ENCODE measurements at regions not wholly inside any gene's neighbourhood (a gene's known extent, or its start where the extent isn't known, plus 50 kb on each side); places are given as distances from the start of the nearest gene placed in this dataset.

DNA sequence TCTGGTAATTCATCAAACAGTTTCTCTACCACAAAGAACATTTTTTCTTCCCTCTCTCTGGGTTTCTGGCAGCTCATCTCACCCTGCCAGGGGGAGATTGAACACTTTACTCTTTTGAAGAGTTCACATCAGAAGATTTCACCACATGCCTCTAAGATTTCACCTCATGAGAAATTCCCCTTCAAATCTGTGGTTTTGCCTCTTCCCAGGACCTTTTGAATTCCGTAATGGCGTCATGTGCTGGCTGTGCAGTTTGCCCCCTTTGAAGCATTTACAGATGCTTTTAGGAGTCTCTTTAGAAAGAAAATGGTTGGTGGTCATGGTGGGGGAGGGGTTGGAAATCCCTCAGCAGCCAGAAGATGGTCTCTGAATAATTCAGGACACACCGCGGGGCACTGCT lies 486.1 kb downstream of the QKI start:
- Mint-ChIP-seq H3K27ac (no peak overlapping the region), H3K9me3 (no peaks in the 10 kb centered on the region), H3K4me1 (ENCODE audit: low read depth) (no peaks in the 10 kb centered on the region), H3K4me3 (ENCODE audit: low read depth) (no peak overlapping the region), H3K27me3 (ENCODE audit: low read depth) (no peaks in the 10 kb centered on the region), H3K36me3 (ENCODE audit: low read depth) (no peaks in the 10 kb centered on the region)
- DNase-seq (ENCODE audit: low spot score): no peak
- intact Hi-C loops (cut with micrococcal nuclease): no loop called here

DNA sequence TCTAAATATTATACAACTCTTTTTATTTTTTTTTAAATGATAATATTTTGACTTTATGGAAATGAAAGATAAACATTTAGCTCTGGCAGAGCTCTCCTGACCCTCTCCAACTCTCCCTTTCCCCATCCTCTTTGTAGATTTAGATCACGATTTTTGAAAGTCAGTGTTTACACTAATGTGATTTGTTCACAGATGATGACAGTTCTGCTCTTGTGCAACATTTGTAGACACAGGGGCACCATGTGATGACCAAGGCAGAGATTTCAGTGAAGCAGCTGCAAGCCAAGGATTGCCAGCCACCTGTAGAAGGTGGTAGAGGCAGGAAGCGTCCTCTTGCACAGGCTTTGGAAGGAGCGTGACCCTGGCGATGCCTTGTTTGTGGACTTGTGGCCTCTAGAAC lies 483.2 kb downstream of the QKI start:
- no peak overlapping the region for H3K4me3 Mint-ChIP-seq (ENCODE audit: low read depth)
- H3K9me3 Mint-ChIP-seq: no peaks in the 10 kb centered on the region
- H3K27ac Mint-ChIP-seq: no peak overlapping the region

DNA sequence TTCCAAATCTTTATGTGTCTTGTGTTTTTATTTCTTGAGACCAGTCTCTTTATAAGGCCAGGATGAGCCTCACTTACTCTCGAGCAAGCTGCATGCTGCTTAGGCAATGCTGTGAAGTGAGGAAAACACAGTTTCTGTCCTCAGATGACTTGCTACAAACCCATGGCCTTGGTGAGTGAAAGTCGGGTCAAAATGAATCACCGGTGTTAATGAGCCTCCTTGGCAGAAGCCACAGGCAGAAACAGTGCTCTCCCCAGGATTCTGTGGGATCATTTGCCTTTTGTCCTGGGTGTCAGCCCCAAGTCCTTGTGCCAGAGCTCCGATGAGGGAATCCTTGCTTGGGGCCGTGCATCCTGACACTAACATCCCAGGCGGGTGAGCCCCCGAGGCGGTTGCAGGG lies 482.5 kb downstream of the QKI start:
- Mint-ChIP-seq H3K27me3 (ENCODE audit: low read depth) (no peaks in the 10 kb centered on the region), H3K4me1 (ENCODE audit: low read depth) (no peaks in the 10 kb centered on the region)
- intact Hi-C loops (cut with micrococcal nuclease): no loop called here

More for the DNA sequence above, 483.2 kb downstream of the QKI start:
- no peak for DNase-seq (ENCODE audit: low spot score)
- Mint-ChIP-seq H3K4me1 (ENCODE audit: low read depth) (no peaks in the 10 kb centered on the region), H3K27me3 (ENCODE audit: low read depth) (no peaks in the 10 kb centered on the region), H3K36me3 (ENCODE audit: low read depth) (no peaks in the 10 kb centered on the region)
- intact Hi-C loops (cut with micrococcal nuclease): no loop called here

DNA sequence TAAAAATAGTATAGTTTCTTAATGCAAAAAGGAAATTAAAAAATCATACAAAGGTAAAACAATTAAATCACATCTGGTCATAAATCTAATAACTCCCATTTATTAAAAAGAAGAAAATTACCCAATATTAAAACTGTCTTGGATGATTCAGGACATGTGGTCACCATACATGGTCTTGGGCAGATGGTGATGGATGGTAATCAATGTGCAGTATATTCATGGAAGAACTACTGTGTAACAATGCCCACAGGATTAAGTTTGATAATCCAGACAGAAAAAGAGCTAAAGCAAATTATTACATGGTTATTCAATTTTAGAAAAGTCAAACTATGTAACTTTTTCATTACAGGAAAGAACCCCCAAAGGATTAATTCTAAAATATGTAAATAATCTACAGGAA lies 480.6 kb downstream of the QKI start:
- no peak overlapping the region for H3K27ac Mint-ChIP-seq
- no peaks in the 10 kb centered on the region for H3K36me3 Mint-ChIP-seq (ENCODE audit: low read depth)
- no peaks in the 10 kb centered on the region for H3K9me3 Mint-ChIP-seq
- no peak overlapping the region for H3K4me3 Mint-ChIP-seq (ENCODE audit: low read depth)
- no peaks in the 10 kb centered on the region for H3K4me1 Mint-ChIP-seq (ENCODE audit: low read depth)
- DNase-seq (ENCODE audit: low spot score): no peak
- no peaks in the 10 kb centered on the region for H3K27me3 Mint-ChIP-seq (ENCODE audit: low read depth)
- intact Hi-C loops (cut with micrococcal nuclease): no loop called here

More for the DNA sequence above, 482.5 kb downstream of the QKI start:
- Mint-ChIP-seq H3K9me3 (no peaks in the 10 kb centered on the region), H3K27ac (no peak overlapping the region), H3K4me3 (ENCODE audit: low read depth) (no peak overlapping the region), H3K36me3 (ENCODE audit: low read depth) (no peaks in the 10 kb centered on the region)
- DNase-seq (ENCODE audit: low spot score): no peak

DNA sequence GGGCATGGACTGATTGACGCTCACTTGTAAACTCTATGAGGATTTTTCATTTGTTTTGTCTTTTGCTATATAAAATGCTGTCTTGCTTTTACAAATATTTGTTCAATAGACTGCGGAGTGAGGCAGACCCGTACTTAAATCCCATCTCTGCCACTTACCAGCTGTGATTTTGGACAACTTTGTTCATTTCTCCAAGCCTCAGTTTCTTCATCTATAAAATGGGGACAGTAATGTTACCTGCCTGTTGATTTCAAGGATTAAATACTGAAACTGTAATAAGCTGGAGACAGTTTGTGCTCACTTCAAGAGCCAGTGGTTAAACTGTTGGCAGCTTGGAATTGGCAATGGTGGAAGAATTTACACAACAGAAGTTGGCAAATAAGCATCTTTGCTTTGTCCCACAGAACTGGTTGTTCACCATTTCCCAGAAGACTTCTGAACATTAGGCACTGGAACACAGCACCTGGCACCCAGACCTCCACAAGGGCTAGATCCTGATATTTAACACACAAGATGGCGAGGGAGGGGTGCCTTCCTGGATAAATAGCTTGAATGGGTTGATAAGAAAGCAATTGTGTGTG lies 479.2 kb downstream of the QKI start:
- Mint-ChIP-seq H3K9me3 (no peaks in the 10 kb centered on the region), H3K36me3 (ENCODE audit: low read depth) (no peaks in the 10 kb centered on the region), H3K4me3 (ENCODE audit: low read depth) (no peak overlapping the region), H3K27me3 (ENCODE audit: low read depth) (no peaks in the 10 kb centered on the region), H3K4me1 (ENCODE audit: low read depth) (no peaks in the 10 kb centered on the region), H3K27ac (no peak overlapping the region)
- intact Hi-C loops (cut with micrococcal nuclease): no loop called here
- DNase-seq (ENCODE audit: low spot score): no peak

DNA sequence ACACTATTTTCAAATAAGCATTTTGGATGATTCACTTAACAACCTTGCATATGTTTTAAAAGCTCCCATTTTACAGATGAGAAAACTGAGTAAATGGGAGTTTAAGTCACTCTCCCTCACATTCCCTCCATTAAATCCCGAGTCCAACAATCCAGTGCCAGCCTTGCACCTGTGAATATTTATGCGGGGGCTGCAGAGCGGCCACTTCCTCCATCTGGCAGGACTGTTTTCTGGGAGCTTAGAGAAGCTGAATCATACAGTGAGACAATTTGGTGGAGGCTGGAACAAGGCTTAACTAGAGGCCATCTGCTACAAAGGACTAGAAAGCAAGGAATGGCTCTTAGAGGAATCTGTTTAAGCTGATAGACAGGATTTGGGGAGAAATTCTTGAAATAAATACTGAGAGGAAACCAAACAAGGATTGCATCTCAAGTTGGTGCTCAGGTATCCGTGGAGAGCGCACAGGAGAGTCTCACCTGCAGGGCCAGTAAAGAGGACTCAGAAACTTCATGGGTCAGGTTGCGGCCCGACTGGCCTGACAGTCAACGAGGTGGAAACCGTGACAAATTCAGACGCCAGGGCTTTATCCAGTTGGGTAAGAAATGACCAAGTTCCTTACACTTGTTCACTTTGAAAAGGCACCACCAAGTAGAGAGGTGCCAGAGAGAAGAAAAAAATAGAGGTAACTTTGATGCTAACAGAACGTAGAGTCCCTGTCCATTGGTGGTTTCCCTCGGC lies 478.5 kb downstream of the QKI start:
- Mint-ChIP-seq H3K4me3 (ENCODE audit: low read depth) (no peak overlapping the region), H3K27ac (no peak overlapping the region), H3K36me3 (ENCODE audit: low read depth) (no peaks in the 10 kb centered on the region), H3K9me3 (no peaks in the 10 kb centered on the region), H3K27me3 (ENCODE audit: low read depth) (no peaks in the 10 kb centered on the region), H3K4me1 (ENCODE audit: low read depth) (no peaks in the 10 kb centered on the region)
- intact Hi-C loops (cut with micrococcal nuclease): no loop called here
- DNase-seq (ENCODE audit: low spot score): no peak

DNA sequence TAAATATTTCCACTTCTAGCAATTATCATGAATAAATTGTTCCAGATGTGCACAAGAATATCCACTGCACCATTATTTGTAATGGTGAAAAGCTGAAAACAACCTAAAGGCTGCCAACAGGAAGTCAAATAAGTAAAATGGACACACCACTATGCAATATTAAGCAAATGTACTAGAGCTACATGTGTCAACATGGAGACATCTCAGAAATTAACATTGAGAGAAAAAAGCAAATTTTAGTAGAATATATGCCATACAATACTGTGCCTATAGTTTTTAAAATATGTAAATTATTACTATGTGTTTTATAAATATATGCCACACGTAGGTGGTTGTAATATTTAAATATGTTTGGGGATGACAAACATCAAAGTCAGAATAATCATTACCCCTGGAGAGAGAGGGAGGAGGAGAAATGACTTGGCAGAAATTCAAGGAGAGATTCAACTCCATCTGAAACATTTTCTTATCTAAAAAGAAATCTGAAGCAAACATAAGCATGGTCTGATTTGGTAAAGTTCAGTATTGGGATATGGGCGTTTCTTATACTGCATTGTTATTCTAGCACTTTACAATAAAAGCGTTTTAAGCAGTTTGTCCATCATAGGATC lies 475.5 kb downstream of the QKI start:
- Mint-ChIP-seq H3K9me3 (no peaks in the 10 kb centered on the region), H3K36me3 (ENCODE audit: low read depth) (no peaks in the 10 kb centered on the region), H3K27ac (no peak overlapping the region), H3K4me1 (ENCODE audit: low read depth) (no peaks in the 10 kb centered on the region), H3K4me3 (ENCODE audit: low read depth) (no peak overlapping the region), H3K27me3 (ENCODE audit: low read depth) (no peaks in the 10 kb centered on the region)
- intact Hi-C loops (cut with micrococcal nuclease): no loop called here
- no peak for DNase-seq (ENCODE audit: low spot score)

DNA sequence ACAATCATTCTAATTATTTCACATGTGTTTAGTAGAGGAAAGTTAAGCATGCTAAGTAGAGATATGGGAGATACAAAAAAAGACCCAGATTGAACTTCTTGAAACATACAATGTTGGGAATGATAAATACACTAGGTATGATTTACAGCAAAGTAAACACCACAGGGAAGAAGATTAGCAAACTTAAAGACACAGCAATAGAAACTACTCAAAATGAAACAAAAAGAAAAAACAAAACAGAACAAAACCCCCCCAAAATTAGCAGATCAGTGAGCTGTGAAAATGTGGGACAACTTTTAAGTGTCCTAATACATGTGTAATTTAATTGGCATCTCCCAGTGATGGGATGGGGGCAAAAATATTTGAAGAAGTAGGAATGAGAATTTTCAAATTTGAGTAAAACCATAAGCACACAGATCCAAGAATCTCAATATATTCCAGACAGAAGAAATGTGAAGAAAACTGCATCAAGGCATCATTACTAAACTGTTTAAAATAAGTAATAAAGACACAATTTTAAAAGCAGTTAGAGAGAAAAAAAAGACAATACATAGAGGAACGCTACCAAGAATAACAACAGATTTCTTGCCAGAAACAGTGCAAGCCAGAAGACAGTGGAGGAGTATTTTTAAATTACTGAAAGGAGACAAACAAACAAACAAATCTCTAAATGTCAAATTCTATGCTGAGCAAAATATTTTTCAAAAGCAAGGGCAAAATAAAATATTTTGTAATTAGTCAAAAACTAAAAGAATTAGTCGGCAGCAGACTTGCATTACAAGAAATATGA lies 473.7 kb downstream of the QKI start:
- Mint-ChIP-seq H3K36me3 (ENCODE audit: low read depth) (no peaks in the 10 kb centered on the region), H3K9me3 (no peaks in the 10 kb centered on the region), H3K27ac (no peak overlapping the region), H3K4me1 (ENCODE audit: low read depth) (no peaks in the 10 kb centered on the region), H3K27me3 (ENCODE audit: low read depth) (no peaks in the 10 kb centered on the region), H3K4me3 (ENCODE audit: low read depth) (no peak overlapping the region)
- DNase-seq (ENCODE audit: low spot score): no peak
- intact Hi-C loops (cut with micrococcal nuclease): no loop called here

DNA sequence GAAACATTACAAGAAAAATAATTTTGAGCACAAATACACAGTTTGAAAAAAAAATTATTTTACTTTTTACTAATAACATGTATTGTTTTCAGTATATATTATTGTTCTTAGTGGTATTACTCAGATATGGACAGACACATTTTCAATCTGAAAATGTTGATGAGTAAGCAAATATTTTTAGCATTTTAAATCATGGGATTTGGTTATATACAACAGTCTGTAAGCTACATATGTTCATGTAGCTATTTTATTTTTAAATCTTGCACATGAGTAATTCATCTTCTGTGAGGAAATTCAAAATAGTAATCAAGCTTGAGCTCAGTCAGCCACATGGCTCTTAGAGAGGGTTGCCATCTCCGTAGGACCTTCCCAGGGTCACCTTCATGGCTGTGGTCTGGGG lies 471.9 kb downstream of the QKI start:
- Mint-ChIP-seq H3K4me3 (ENCODE audit: low read depth) (no peak overlapping the region), H3K27ac (no peak overlapping the region), H3K27me3 (ENCODE audit: low read depth) (no peaks in the 10 kb centered on the region), H3K4me1 (ENCODE audit: low read depth) (no peaks in the 10 kb centered on the region), H3K9me3 (no peaks in the 10 kb centered on the region), H3K36me3 (ENCODE audit: low read depth) (no peaks in the 10 kb centered on the region)
- DNase-seq (ENCODE audit: low spot score): no peak
- intact Hi-C loops (cut with micrococcal nuclease): no loop called here

DNA sequence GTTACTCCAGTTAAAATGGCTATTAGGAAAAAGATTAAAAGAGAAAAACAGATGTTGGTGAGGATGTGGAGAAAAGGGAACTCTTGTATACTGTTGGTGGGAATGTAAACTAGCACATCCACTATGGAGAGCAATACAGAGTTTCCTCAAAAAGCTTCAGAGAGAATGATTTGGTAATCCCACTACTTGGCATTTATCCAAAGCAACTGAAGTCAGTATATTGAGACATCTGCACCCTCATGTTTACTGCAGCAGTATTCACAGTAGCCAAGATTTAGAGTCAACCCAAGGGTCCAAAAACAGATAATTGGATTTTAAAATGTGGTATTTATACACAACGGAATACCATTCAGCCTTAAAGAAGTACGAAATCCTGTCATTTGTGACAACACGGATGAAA lies 469.5 kb downstream of the QKI start:
- no peaks in the 10 kb centered on the region for H3K9me3 Mint-ChIP-seq
- no peak overlapping the region for H3K27ac Mint-ChIP-seq
- no peak for DNase-seq (ENCODE audit: low spot score)
- no peaks in the 10 kb centered on the region for H3K36me3 Mint-ChIP-seq (ENCODE audit: low read depth)
- H3K4me3 Mint-ChIP-seq (ENCODE audit: low read depth): no peak overlapping the region
- H3K4me1 Mint-ChIP-seq (ENCODE audit: low read depth): no peaks in the 10 kb centered on the region
- no peaks in the 10 kb centered on the region for H3K27me3 Mint-ChIP-seq (ENCODE audit: low read depth)
- intact Hi-C loops (cut with micrococcal nuclease): no loop called here

DNA sequence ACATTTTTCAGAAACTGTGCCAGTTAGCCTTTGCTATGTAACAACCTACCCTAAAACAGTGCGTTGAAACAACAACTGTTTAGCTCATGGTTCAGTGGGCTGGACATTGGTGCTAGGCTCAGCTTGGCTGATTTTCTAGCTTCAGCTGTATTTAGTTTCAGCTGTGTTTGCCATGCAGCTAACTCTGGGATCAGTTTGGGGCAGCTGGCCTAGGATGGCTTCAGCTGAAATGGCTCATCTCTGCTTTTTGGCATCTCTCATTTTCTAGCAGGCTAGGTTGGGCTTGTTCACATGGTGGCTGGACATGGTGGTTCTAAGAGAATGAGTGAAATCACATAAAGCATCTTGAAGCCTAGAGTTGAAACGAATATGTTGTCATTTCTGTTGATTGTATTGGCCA lies 464.2 kb downstream of the QKI start:
- intact Hi-C loops (cut with micrococcal nuclease): no loop called here
- H3K27ac Mint-ChIP-seq: no peak overlapping the region
- no peak overlapping the region for H3K4me3 Mint-ChIP-seq (ENCODE audit: low read depth)
- no peaks in the 10 kb centered on the region for H3K36me3 Mint-ChIP-seq (ENCODE audit: low read depth)
- DNase-seq (ENCODE audit: low spot score): no peak
- no peaks in the 10 kb centered on the region for H3K4me1 Mint-ChIP-seq (ENCODE audit: low read depth)
- no peaks in the 10 kb centered on the region for H3K9me3 Mint-ChIP-seq
- H3K27me3 Mint-ChIP-seq (ENCODE audit: low read depth): no peaks in the 10 kb centered on the region

DNA sequence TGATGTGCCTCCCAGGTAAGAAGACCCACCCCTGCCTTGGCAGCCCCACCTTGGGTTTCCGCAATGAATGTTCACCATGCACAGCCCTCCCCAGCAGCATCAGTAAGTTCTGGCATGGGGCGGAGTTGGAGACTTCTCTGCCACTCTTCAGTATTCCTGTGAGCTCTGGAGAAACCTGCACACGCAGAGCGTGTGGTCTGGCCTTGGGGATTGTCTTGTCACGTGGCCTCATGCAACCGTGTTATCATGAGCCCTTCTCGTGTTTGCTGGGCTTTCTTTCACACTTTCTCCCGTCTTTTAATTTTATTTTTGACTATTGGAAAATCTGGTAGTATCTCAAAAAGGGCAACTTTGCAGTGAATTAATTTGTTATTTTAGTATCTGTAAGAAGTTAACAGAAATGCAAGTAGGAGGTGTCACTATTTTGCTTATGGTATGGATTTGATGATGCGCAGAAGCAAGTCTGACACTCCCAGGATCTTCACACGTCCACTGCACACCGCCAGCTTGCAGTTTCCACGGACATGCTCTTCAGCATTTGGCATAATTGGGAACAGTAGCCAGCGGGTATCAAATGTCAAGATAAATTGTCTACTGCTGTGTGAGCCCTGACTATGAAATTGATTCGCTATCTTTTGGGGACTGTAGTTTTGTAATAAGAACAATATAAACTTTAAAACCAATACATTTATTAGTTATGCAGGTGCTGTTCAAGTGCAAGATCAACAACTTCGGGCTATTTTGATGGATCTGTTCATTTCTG lies 463.5 kb downstream of the QKI start:
- Mint-ChIP-seq H3K36me3 (ENCODE audit: low read depth) (no peaks in the 10 kb centered on the region), H3K4me3 (ENCODE audit: low read depth) (no peak overlapping the region), H3K27me3 (ENCODE audit: low read depth) (no peaks in the 10 kb centered on the region), H3K9me3 (no peaks in the 10 kb centered on the region), H3K4me1 (ENCODE audit: low read depth) (no peaks in the 10 kb centered on the region), H3K27ac (no peak overlapping the region)
- intact Hi-C loops (cut with micrococcal nuclease): no loop called here
- DNase-seq (ENCODE audit: low spot score): no peak
